Activated CD4-positive, alpha-beta T cell treated with anti-CD3 and anti-CD28 coated beads for 36 hours (primary cell): ENCODE measurements at regions not wholly inside any gene's neighbourhood (a gene's known extent, or its start where the extent isn't known, plus 50 kb on each side); places are given as distances from the start of the nearest gene placed in this dataset.

Experiments used
- ATAC-seq: fragments of 200-7000 bp; cut with Tn5 transposase; one replicate; pipeline ENCODE4 v1.10.0; 2021; ENCODE audit warnings: mild to moderate bottlenecking, moderate library complexity
- CTCF ChIA-PET: fragments of 350-600 bp; sonication (Branson Sonifier 250); formaldehyde crosslinking; loops from one replicate; lab custom pipeline; 2021; ENCODE audit warnings: antibody characterized with exemption; lab: Charles Lee
- POLR2A ChIA-PET: fragments of 350-600 bp; sonication (Branson Sonifier 250); formaldehyde crosslinking; loops from one replicate; lab custom pipeline; 2021; ENCODE audit warnings: antibody characterized with exemption, inconsistent platforms; lab: Charles Lee
- DNase-seq: peaks from one replicate; pipeline ENCODE4 v3.0.0-alpha.2; 2020
- H3K27ac Mint-ChIP-seq: one replicate; pipeline ENCODE4 v1.8.0; 2021; ENCODE audit warnings: mixed read lengths
- H3K27me3 Mint-ChIP-seq: one replicate; pipeline ENCODE4 v1.8.0; 2021; ENCODE audit warnings: mixed read lengths
- H3K36me3 Mint-ChIP-seq: one replicate; pipeline ENCODE4 v1.8.0; 2021; ENCODE audit warnings: low read depth, mixed read lengths
- H3K4me1 Mint-ChIP-seq: one replicate; pipeline ENCODE4 v1.8.0; 2021; ENCODE audit warnings: mixed read lengths
- H3K4me3 Mint-ChIP-seq: one replicate; pipeline ENCODE4 v1.8.0; 2021; ENCODE audit warnings: mild to moderate bottlenecking, moderate library complexity, mixed read lengths
- H3K9me3 Mint-ChIP-seq: one replicate; pipeline ENCODE4 v1.8.0; 2021; ENCODE audit warnings: low read depth, mixed read lengths
- intact Hi-C, 2 experiments: fragments of 100-400 bp; cut with DNase I in 1 of 2; cut with micrococcal nuclease in 1 of 2; formaldehyde crosslinking; loops; one replicate each; pipeline versions ENCODE4 v1.14.2 to v1.15.1; 2022 to 2024; cut with DNase I, micrococcal nuclease

- peak; percentile 33 for ATAC-seq
- H3K27me3 Mint-ChIP-seq = no peaks in the 10 kb centered on the region
- CTCF ChIA-PET = interaction anchor here (0.6 to 1.2 kb wide), 3 partner anchors 10 to 304 kb away, joined by 3 to 6 read pairs (median 3); no protein-coding TSS in a partner anchor
Observed at GRCh38 chr1:234902774-234903547, 225.7 kb downstream of the TOMM20 start.

GRCh38 chr1:234901491-234902049 lies 227.1 kb downstream of the TOMM20 start:
- CTCF ChIA-PET = no interaction called here
- DNase-seq (no peak), ATAC-seq (no peak)
- intact Hi-C loops = no loop called here
- Mint-ChIP-seq H3K36me3 (no peaks in the 10 kb centered on the region), H3K27me3 (no peaks in the 10 kb centered on the region), H3K4me1 (peaks cover 2% of the 10 kb centered on the region), H3K9me3 (no peaks in the 10 kb centered on the region), H3K4me3 (no peak overlapping the region), H3K27ac (no peak overlapping the region)
- POLR2A ChIA-PET = interaction anchor here (0.6 kb wide), 1 partner anchor 56 kb away, joined by 3 read pairs; no protein-coding TSS in a partner anchor

More at GRCh38 chr1:234902774-234903547, 225.7 kb downstream of the TOMM20 start:
- intact Hi-C loops = no loop called here
- H3K4me3 Mint-ChIP-seq = no peak overlapping the region
- H3K4me1 Mint-ChIP-seq = no peaks in the 10 kb centered on the region
- DNase-seq = no peak
- no peaks in the 10 kb centered on the region for H3K9me3 Mint-ChIP-seq
- no peak overlapping the region for H3K27ac Mint-ChIP-seq
- H3K36me3 Mint-ChIP-seq = no peaks in the 10 kb centered on the region
- POLR2A ChIA-PET = no interaction called here

GRCh38 chr1:234900595-234900994 lies 228.0 kb downstream of the TOMM20 start:
- intact Hi-C loops = no loop called here
- DNase-seq = no peak
- peaks cover 2% of the 10 kb centered on the region for H3K4me1 Mint-ChIP-seq
- H3K4me3 Mint-ChIP-seq = no peak overlapping the region
- CTCF ChIA-PET = no interaction called here
- ATAC-seq = no peak
- H3K9me3 Mint-ChIP-seq = no peaks in the 10 kb centered on the region
- POLR2A ChIA-PET = no interaction called here
- H3K27ac Mint-ChIP-seq = no peak overlapping the region
- H3K36me3 Mint-ChIP-seq = no peaks in the 10 kb centered on the region
- no peaks in the 10 kb centered on the region for H3K27me3 Mint-ChIP-seq

GRCh38 chr1:234899730-234900072 lies 228.9 kb downstream of the TOMM20 start:
- ATAC-seq = no peak
- POLR2A ChIA-PET = no interaction called here
- peaks cover 5% of the 10 kb centered on the region for H3K4me1 Mint-ChIP-seq

GRCh38 chr1:234899041-234899729 lies 229.5 kb downstream of the TOMM20 start:
- Mint-ChIP-seq H3K27me3 (no peaks in the 10 kb centered on the region), H3K9me3 (peaks cover under 1% of the 10 kb centered on the region), H3K27ac (no peak overlapping the region), H3K4me3 (no peak overlapping the region), H3K4me1 (peaks cover 10% of the 10 kb centered on the region), H3K36me3 (no peaks in the 10 kb centered on the region)
- ATAC-seq (no peak), DNase-seq (no peak)
- ChIA-PET CTCF (no interaction called here), POLR2A (no interaction called here)
- intact Hi-C loops = no loop called here

More at GRCh38 chr1:234899730-234900072, 228.9 kb downstream of the TOMM20 start:
- Mint-ChIP-seq H3K9me3 (no peaks in the 10 kb centered on the region), H3K27ac (no peak overlapping the region), H3K36me3 (no peaks in the 10 kb centered on the region), H3K27me3 (no peaks in the 10 kb centered on the region), H3K4me3 (no peak overlapping the region)
- intact Hi-C loops = no loop called here
- CTCF ChIA-PET = no interaction called here
- DNase-seq = no peak

- DNase-seq (no peak), ATAC-seq (no peak)
- no peak overlapping the region for H3K27ac Mint-ChIP-seq
- H3K9me3 Mint-ChIP-seq = peaks cover 2% of the 10 kb centered on the region
- H3K4me1 Mint-ChIP-seq = peaks cover 16% of the 10 kb centered on the region
- no peaks in the 10 kb centered on the region for H3K36me3 Mint-ChIP-seq
- ChIA-PET CTCF (no interaction called here), POLR2A (interaction anchor here (0.6 kb wide), 1 partner anchor 38 kb away, joined by 3 read pairs; no protein-coding TSS in a partner anchor)
- no peaks in the 10 kb centered on the region for H3K27me3 Mint-ChIP-seq
- no peak overlapping the region for H3K4me3 Mint-ChIP-seq
- intact Hi-C loops = no loop called here
Observed at GRCh38 chr1:234898455-234899033, 230.1 kb downstream of the TOMM20 start.

- Mint-ChIP-seq H3K36me3 (no peaks in the 10 kb centered on the region), H3K4me3 (no peak overlapping the region), H3K4me1 (peaks cover 22% of the 10 kb centered on the region), H3K27me3 (no peaks in the 10 kb centered on the region), H3K27ac (no peak overlapping the region), H3K9me3 (peaks cover 2% of the 10 kb centered on the region)
- intact Hi-C loops = no loop called here
- ChIA-PET CTCF (no interaction called here), POLR2A (interaction anchor here (0.6 kb wide), 1 partner anchor 38 kb away, joined by 3 read pairs; no protein-coding TSS in a partner anchor)
- DNase-seq (no peak), ATAC-seq (no peak)
Observed at GRCh38 chr1:234897754-234898454, 230.7 kb downstream of the TOMM20 start.

GRCh38 chr1:234897390-234897749 lies 231.3 kb downstream of the TOMM20 start:
- DNase-seq = no peak
- Mint-ChIP-seq H3K27me3 (no peaks in the 10 kb centered on the region), H3K4me3 (no peak overlapping the region)

GRCh38 chr1:234896477-234897389 lies 231.9 kb downstream of the TOMM20 start:
- H3K27ac Mint-ChIP-seq = no peak overlapping the region
- DNase-seq (no peak), ATAC-seq (no peak)
- intact Hi-C loops = no loop called here
- H3K27me3 Mint-ChIP-seq = no peaks in the 10 kb centered on the region
- H3K36me3 Mint-ChIP-seq = no peaks in the 10 kb centered on the region
- H3K4me1 Mint-ChIP-seq = peaks cover 22% of the 10 kb centered on the region
- peaks cover 2% of the 10 kb centered on the region for H3K9me3 Mint-ChIP-seq
- POLR2A ChIA-PET = no interaction called here
- CTCF ChIA-PET = interaction anchor here (0.5 to 0.9 kb wide), 2 partner anchors 7 to 14 kb away, joined by 3 to 4 read pairs; no protein-coding TSS in a partner anchor
- H3K4me3 Mint-ChIP-seq = no peak overlapping the region

More at GRCh38 chr1:234897390-234897749, 231.3 kb downstream of the TOMM20 start:
- ATAC-seq = no peak
- Mint-ChIP-seq H3K36me3 (no peaks in the 10 kb centered on the region), H3K9me3 (peaks cover 2% of the 10 kb centered on the region), H3K4me1 (peaks cover 22% of the 10 kb centered on the region), H3K27ac (no peak overlapping the region)
- POLR2A ChIA-PET = no interaction called here
- CTCF ChIA-PET = interaction anchor here (0.5 to 0.9 kb wide), 2 partner anchors 8 to 14 kb away, joined by 3 to 4 read pairs; no protein-coding TSS in a partner anchor
- intact Hi-C loops = no loop called here
